HUDEP-2 (cell line): ENCODE measurements at regions not wholly inside any gene's neighbourhood (a gene's known extent, or its start where the extent isn't known, plus 50 kb on each side); places are given as distances from the start of the nearest gene placed in this dataset.
A peak's percentile ranks its signal among the peaks of the same experiment; 100 is the strongest.

Source experiments
- DNase-seq, 76 experiments: peaks; one replicate each; lab custom pipeline; 2025; ENCODE audit not compliant: unreplicated experiment in 76 of 76; lab: John Stamatoyannopoulos, UW

GRCh38 chr12:127306604-127307215 is 960.3 kb upstream of the TMEM132C start:
- no peak for DNase-seq

- no peak for DNase-seq
Observed at GRCh38 chr12:127307528-127307927, 959.4 kb upstream of the TMEM132C start.

GRCh38 chr12:127308148-127308547 is 958.8 kb upstream of the TMEM132C start:
- DNase-seq = no peak

- DNase-seq = no peak
Observed at GRCh38 chr12:127310548-127310947, 956.4 kb upstream of the TMEM132C start.

GRCh38 chr12:127311720-127312364 is 955.1 kb upstream of the TMEM132C start:
- DNase-seq = no peak

GRCh38 chr12:127324681-127325080 is 942.3 kb upstream of the TMEM132C start:
- DNase-seq = no peak

GRCh38 chr12:127327986-127328385 is 939.0 kb upstream of the TMEM132C start:
- DNase-seq = no peak

GRCh38 chr12:127328867-127329266 is 938.1 kb upstream of the TMEM132C start:
- DNase-seq = no peak

GRCh38 chr12:127334365-127334764 is 932.6 kb upstream of the TMEM132C start:
- no peak for DNase-seq

- DNase-seq = no peak
Observed at GRCh38 chr12:127334912-127335644, 931.9 kb upstream of the TMEM132C start.

GRCh38 chr12:127336416-127336815 is 930.6 kb upstream of the TMEM132C start:
- DNase-seq = no peak

- DNase-seq = no peak
Observed at GRCh38 chr12:127339065-127339464, 927.9 kb upstream of the TMEM132C start.

- no peak for DNase-seq
Observed at GRCh38 chr12:127340381-127340780, 926.6 kb upstream of the TMEM132C start.

- DNase-seq = no peak
Observed at GRCh38 chr12:127342861-127343260, 924.1 kb upstream of the TMEM132C start.

- DNase-seq = no peak
Observed at GRCh38 chr12:127343940-127344339, 923.0 kb upstream of the TMEM132C start.

GRCh38 chr12:127351481-127352010 is 915.4 kb upstream of the TMEM132C start:
- DNase-seq = no peak

GRCh38 chr12:127355061-127355841 is 911.7 kb upstream of the TMEM132C start:
- peak in 13 of 76 experiments; percentile 1 to 50 (median 19) for DNase-seq

- DNase-seq = no peak
Observed at GRCh38 chr12:127358888-127359287, 908.1 kb upstream of the TMEM132C start.

- no peak for DNase-seq
Observed at GRCh38 chr12:127360580-127360979, 906.4 kb upstream of the TMEM132C start.

- DNase-seq = no peak
Observed at GRCh38 chr12:127362121-127362520, 904.8 kb upstream of the TMEM132C start.

- DNase-seq = peak in 13 of 76 experiments; percentile 1 to 41 (median 12)
Observed at GRCh38 chr12:127363392-127363791, 903.6 kb upstream of the TMEM132C start.
